ENCODE measurements at regions not wholly inside any gene's neighbourhood (a gene's known extent, or its start where the extent isn't known, plus 50 kb on each side); places are given as distances from the start of the nearest gene placed in this dataset.

GRCh38 chr12:67193704-67194103 is 75.5 kb upstream of the CAND1 start:
- no peak for TF ChIP-seq CTCF (IDR thresholded peaks at IDR 0.05)
- no peak for TF ChIP-seq POLR2A (IDR thresholded peaks at IDR 0.05)

Measured in Peyer's patch (tissue), 4 donors.